Neutrophil (primary cell): ENCODE measurements at regions not wholly inside any gene's neighbourhood (a gene's known extent, or its start where the extent isn't known, plus 50 kb on each side); places are given as distances from the start of the nearest gene placed in this dataset.

Experiments
- H3K27ac ChIP-seq: fragments of 200-600 bp; sonication (generic); 2 replicates; pipeline ENCODE4 v1.5.1; 2016; ENCODE audit warnings: mild to moderate bottlenecking, moderate library complexity
- H3K27me3 ChIP-seq: fragments of 200-600 bp; sonication (generic); 2 replicates; pipeline ENCODE4 v1.6.0; 2016; ENCODE audit warnings: mild to moderate bottlenecking
- H3K36me3 ChIP-seq: fragments of 200-600 bp; sonication (generic); 2 replicates; pipeline ENCODE4 v1.5.1; 2017
- H3K4me1 ChIP-seq, 2 experiments: fragments of 200-600 bp in 1 of 2; sonication (generic) in 1 of 2; 1 replicate in 1 of 2; 2 replicates in 1 of 2; pipeline versions ENCODE4 v1.5.1 to v1.6.1; 2013 to 2016; ENCODE audit warnings: low read depth in 1 of 2, low read length in 1 of 2, mild to moderate bottlenecking in 1 of 2, moderate library complexity in 1 of 2; ENCODE audit not compliant: control insufficient read depth in 1 of 2, insufficient read depth in 1 of 2
- H3K4me3 ChIP-seq, 2 experiments: fragments of 200-600 bp in 1 of 2; sonication (generic) in 1 of 2; 1 replicate in 1 of 2; 2 replicates in 1 of 2; pipeline ENCODE4 v1.5.1; 2013 to 2016; ENCODE audit warnings: low read depth in 1 of 2, low read length in 1 of 2, mild to moderate bottlenecking in 1 of 2, moderate library complexity in 1 of 2
- H3K9me3 ChIP-seq: fragments of 200-600 bp; sonication (generic); 2 replicates; pipeline ENCODE4 v1.5.1; 2016
- TF ChIP-seq, protein P1 (sequence below): fragments of 200-600 bp; sonication (generic); IDR thresholded peaks from 2 replicates; pipeline ENCODE4 v1.5.1; 2016; ENCODE audit warnings: antibody characterized with exemption

DNA sequence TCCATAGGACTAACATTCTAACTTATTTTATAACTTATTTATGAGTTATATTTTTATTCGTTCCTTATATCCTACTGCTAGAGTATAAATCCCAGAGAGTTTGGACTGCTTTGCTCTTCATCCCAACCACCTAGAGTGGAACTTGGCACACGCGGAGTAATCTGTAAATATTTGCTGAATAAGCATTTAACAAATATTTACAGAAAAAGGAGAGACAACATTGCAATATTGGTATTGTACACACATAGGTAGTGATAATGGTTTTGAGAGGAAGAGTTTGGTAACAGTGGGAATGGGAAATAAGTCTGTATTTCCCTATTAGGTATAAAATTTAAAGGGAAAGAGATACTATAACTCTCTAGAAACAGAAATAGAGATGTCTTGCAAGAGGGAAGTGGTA, 634.8 kb upstream of the CITED2 start:
- Histone ChIP-seq H3K9me3 (no peaks in the 10 kb centered on the region), H3K4me1 (no peaks in the 10 kb centered on the region), H3K4me3 (no peak overlapping the region), H3K27me3 (no peaks in the 10 kb centered on the region), H3K27ac (no peak overlapping the region), H3K36me3 (no peaks in the 10 kb centered on the region)
- TF ChIP-seq, protein P1, sequence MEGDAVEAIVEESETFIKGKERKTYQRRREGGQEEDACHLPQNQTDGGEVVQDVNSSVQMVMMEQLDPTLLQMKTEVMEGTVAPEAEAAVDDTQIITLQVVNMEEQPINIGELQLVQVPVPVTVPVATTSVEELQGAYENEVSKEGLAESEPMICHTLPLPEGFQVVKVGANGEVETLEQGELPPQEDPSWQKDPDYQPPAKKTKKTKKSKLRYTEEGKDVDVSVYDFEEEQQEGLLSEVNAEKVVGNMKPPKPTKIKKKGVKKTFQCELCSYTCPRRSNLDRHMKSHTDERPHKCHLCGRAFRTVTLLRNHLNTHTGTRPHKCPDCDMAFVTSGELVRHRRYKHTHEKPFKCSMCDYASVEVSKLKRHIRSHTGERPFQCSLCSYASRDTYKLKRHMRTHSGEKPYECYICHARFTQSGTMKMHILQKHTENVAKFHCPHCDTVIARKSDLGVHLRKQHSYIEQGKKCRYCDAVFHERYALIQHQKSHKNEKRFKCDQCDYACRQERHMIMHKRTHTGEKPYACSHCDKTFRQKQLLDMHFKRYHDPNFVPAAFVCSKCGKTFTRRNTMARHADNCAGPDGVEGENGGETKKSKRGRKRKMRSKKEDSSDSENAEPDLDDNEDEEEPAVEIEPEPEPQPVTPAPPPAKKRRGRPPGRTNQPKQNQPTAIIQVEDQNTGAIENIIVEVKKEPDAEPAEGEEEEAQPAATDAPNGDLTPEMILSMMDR: no peak

DNA sequence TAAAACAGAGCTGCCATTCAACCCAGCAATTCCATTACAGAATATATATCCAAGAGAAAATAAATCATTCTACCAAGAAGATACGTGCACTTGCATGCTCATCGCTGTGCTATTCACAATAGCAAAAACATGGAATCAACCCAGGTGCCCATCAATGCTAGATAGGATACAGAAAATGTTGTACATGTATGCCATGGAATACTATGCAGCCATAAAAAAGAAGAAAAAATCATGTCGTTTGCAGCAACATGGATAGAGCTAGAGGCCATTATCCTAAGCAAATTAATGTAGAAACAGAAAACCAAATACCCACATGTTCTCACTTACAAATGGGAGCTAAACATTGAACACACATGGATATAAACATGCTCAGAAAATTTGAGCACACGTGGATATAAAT, 633.1 kb upstream of the CITED2 start:
- Histone ChIP-seq H3K9me3 (no peaks in the 10 kb centered on the region), H3K36me3 (no peaks in the 10 kb centered on the region), H3K4me1 (no peaks in the 10 kb centered on the region), H3K4me3 (no peak overlapping the region), H3K27ac (no peak overlapping the region), H3K27me3 (no peaks in the 10 kb centered on the region)
- TF ChIP-seq, protein P1: no peak

GRCh38 chr6:140003217-140003616, 628.8 kb upstream of the CITED2 start:
- Histone ChIP-seq H3K27ac (no peak overlapping the region), H3K27me3 (no peaks in the 10 kb centered on the region), H3K9me3 (no peaks in the 10 kb centered on the region), H3K4me3 (no peak overlapping the region), H3K4me1 (no peaks in the 10 kb centered on the region), H3K36me3 (no peaks in the 10 kb centered on the region)
- TF ChIP-seq, protein P1: no peak

GRCh38 chr6:140002396-140003022, 628.1 kb upstream of the CITED2 start:
- Histone ChIP-seq H3K36me3 (no peaks in the 10 kb centered on the region), H3K4me1 (no peaks in the 10 kb centered on the region), H3K27me3 (no peaks in the 10 kb centered on the region), H3K9me3 (no peaks in the 10 kb centered on the region), H3K27ac (no peak overlapping the region), H3K4me3 (no peak overlapping the region)
- TF ChIP-seq, protein P1: no peak

- Histone ChIP-seq H3K4me1 (no peaks in the 10 kb centered on the region), H3K9me3 (no peaks in the 10 kb centered on the region), H3K36me3 (no peaks in the 10 kb centered on the region), H3K4me3 (no peak overlapping the region), H3K27me3 (no peaks in the 10 kb centered on the region), H3K27ac (no peak overlapping the region)
- TF ChIP-seq, protein P1: no peak
These were observed 627.4 kb upstream of the CITED2 start for GRCh38 chr6:140001821-140002341.
